ENCODE measurements at regions not wholly inside any gene's neighbourhood (a gene's known extent, or its start where the extent isn't known, plus 50 kb on each side); places are given as distances from the start of the nearest gene placed in this dataset.

- no peak for ATAC-seq (ENCODE audit: poor library complexity)
- intact Hi-C loops (cut with DNase I, micrococcal nuclease), result no loop called here
- POLR2A ChIA-PET, result no interaction called here
- Histone ChIP-seq H3K36me3 (ENCODE audit: insufficient read depth, low read length) (no peaks in the 10 kb centered on the region), H3K27me3 (ENCODE audit: control insufficient read depth in 1 of 2, insufficient read depth in 2 of 2, low read length in 2 of 2) (no peaks in the 10 kb centered on the region), H3K4me1 (ENCODE audit: insufficient read depth, low read length) (no peaks in the 10 kb centered on the region), H3K27ac (ENCODE audit: low read depth in 1 of 2, low read length in 2 of 2) (no peak overlapping the region), H3K9me3 (ENCODE audit: control insufficient read depth in 1 of 2, insufficient read depth in 1 of 2, low read length in 2 of 2) (no peaks in the 10 kb centered on the region), H3K4me3 (ENCODE audit: low read length) (no peak overlapping the region)
- Mint-ChIP-seq H3K4me3 (no peak overlapping the region), H3K27ac (no peak overlapping the region), H3K27me3 (no peaks in the 10 kb centered on the region), H3K9me3 (no peaks in the 10 kb centered on the region), H3K36me3 (ENCODE audit: low read depth) (no peaks in the 10 kb centered on the region), H3K4me1 (ENCODE audit: low read depth) (peaks cover 5% of the 10 kb centered on the region)
- DNase-seq, result no peak
- TF ChIP-seq, protein P1, sequence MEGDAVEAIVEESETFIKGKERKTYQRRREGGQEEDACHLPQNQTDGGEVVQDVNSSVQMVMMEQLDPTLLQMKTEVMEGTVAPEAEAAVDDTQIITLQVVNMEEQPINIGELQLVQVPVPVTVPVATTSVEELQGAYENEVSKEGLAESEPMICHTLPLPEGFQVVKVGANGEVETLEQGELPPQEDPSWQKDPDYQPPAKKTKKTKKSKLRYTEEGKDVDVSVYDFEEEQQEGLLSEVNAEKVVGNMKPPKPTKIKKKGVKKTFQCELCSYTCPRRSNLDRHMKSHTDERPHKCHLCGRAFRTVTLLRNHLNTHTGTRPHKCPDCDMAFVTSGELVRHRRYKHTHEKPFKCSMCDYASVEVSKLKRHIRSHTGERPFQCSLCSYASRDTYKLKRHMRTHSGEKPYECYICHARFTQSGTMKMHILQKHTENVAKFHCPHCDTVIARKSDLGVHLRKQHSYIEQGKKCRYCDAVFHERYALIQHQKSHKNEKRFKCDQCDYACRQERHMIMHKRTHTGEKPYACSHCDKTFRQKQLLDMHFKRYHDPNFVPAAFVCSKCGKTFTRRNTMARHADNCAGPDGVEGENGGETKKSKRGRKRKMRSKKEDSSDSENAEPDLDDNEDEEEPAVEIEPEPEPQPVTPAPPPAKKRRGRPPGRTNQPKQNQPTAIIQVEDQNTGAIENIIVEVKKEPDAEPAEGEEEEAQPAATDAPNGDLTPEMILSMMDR (IDR thresholded peaks at IDR 0.05), result no peak
- CTCF ChIA-PET, result no interaction called here
Observed at GRCh38 chr3:178195824-178196223, 340.4 kb upstream of the KCNMB2 start.

GRCh38 chr3:178198329-178198728, 337.9 kb upstream of the KCNMB2 start:
- DNase-seq, result no peak
- Histone ChIP-seq H3K9me3 (ENCODE audit: control insufficient read depth in 1 of 2, insufficient read depth in 1 of 2, low read length in 2 of 2) (no peaks in the 10 kb centered on the region), H3K4me1 (ENCODE audit: insufficient read depth, low read length) (no peaks in the 10 kb centered on the region), H3K36me3 (ENCODE audit: insufficient read depth, low read length) (no peaks in the 10 kb centered on the region), H3K27me3 (ENCODE audit: control insufficient read depth in 1 of 2, insufficient read depth in 2 of 2, low read length in 2 of 2) (no peaks in the 10 kb centered on the region), H3K27ac (ENCODE audit: low read depth in 1 of 2, low read length in 2 of 2) (no peak overlapping the region), H3K4me3 (ENCODE audit: low read length) (no peak overlapping the region)
- Mint-ChIP-seq H3K4me3 (no peak overlapping the region), H3K9me3 (no peaks in the 10 kb centered on the region), H3K27me3 (no peaks in the 10 kb centered on the region), H3K36me3 (ENCODE audit: low read depth) (no peaks in the 10 kb centered on the region), H3K27ac (no peak overlapping the region), H3K4me1 (ENCODE audit: low read depth) (peaks cover 5% of the 10 kb centered on the region)
- ChIA-PET POLR2A (interaction anchor here (0.7 kb wide), 1 partner anchor 14 kb away, joined by 3 read pairs; no protein-coding TSS in a partner anchor), CTCF (no interaction called here)
- TF ChIP-seq, protein P1 (IDR thresholded peaks at IDR 0.05), result no peak
- intact Hi-C loops (cut with DNase I, micrococcal nuclease), result no loop called here
- no peak for ATAC-seq (ENCODE audit: poor library complexity)

GRCh38 chr3:178200316-178200715, 335.9 kb upstream of the KCNMB2 start:
- ATAC-seq (ENCODE audit: poor library complexity), result no peak
- Mint-ChIP-seq H3K4me1 (ENCODE audit: low read depth) (no peaks in the 10 kb centered on the region), H3K4me3 (no peak overlapping the region), H3K27ac (no peak overlapping the region), H3K27me3 (no peaks in the 10 kb centered on the region), H3K36me3 (ENCODE audit: low read depth) (no peaks in the 10 kb centered on the region), H3K9me3 (no peaks in the 10 kb centered on the region)
- ChIA-PET POLR2A (no interaction called here), CTCF (no interaction called here)
- intact Hi-C loops (cut with DNase I, micrococcal nuclease), result no loop called here
- Histone ChIP-seq H3K9me3 (ENCODE audit: control insufficient read depth in 1 of 2, insufficient read depth in 1 of 2, low read length in 2 of 2) (no peaks in the 10 kb centered on the region), H3K36me3 (ENCODE audit: insufficient read depth, low read length) (no peaks in the 10 kb centered on the region), H3K27me3 (ENCODE audit: control insufficient read depth in 1 of 2, insufficient read depth in 2 of 2, low read length in 2 of 2) (no peaks in the 10 kb centered on the region), H3K4me3 (ENCODE audit: low read length) (no peak overlapping the region), H3K27ac (ENCODE audit: low read depth in 1 of 2, low read length in 2 of 2) (no peak overlapping the region), H3K4me1 (ENCODE audit: insufficient read depth, low read length) (no peaks in the 10 kb centered on the region)
- no peak for DNase-seq
- TF ChIP-seq, protein P1 (IDR thresholded peaks at IDR 0.05), result no peak
